ENCODE measurements at regions not wholly inside any gene's neighbourhood (a gene's known extent, or its start where the extent isn't known, plus 50 kb on each side); places are given as distances from the start of the nearest gene placed in this dataset.
"Not testable (repeated sequence)": the region's sequence is repeated elsewhere in the genome, so short reads cannot be mapped to it uniquely, and the experiment has no call there.

DNA sequence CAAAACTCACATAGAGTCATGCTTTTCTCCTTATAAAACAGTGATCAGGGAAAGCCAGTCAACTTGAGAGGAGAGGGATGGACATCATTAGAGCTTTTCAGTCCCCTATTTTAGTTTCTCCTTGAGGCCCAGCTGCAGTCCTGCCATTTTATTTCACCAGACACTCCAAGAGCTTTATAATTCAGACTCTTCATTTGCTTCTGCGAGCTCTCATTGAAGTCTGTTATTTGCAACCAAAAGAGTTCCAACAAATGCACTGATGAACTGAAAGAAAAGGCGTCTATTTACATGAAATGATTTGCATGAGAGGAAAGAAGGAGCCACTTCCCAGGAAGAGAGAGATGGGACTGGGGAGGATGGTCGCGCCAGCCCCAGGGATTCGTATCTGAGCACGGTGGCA lies 86.8 kb downstream of the NDUFA12 start:
- DNase-seq = no peak

DNA sequence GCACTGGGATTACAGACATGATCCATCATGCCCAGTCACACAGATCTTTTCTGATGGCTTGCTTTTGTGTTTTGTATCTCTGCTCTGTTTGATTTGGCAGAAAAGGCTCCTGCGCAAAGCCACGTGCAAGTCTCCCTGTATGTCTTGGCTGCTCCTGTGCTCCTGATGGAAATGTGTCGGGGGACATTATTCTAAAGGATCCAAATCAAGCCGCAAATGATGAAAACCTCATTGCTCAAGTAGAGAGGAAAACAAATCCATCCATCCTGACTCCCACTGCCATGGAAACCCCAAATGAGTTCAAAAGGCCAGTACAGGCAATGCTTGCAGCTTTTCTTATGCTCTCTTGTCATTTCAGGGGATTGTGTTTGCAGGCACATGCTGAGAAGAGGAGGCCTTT lies 93.8 kb downstream of the NDUFA12 start:
- no peak for DNase-seq

GRCh38 chr12:94905749-94906148 lies 97.7 kb downstream of the NDUFA12 start:
- not testable (repeated sequence) for DNase-seq

- DNase-seq = no peak
Observed at GRCh38 chr12:94900496-94900895, 103.0 kb downstream of the NDUFA12 start.

DNA sequence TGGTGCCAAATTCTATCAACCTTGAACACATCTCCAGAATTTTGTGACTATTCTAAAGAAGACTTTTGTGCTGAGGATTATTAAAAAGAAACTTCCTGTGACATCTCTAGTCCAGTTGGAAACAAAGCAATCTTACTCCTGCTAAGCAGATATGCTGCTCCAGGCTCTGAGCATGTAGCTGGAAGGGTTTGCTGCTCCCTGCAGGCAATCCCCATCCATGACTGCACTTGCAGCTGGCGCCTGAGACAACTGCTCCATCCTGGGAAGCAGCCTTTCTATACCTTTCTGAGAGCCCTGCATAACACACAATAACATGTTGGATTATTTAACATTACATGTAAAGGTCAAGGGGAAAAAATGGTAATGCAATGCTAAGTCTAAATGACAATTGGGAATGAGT lies 105.1 kb downstream of the NDUFA12 start:
- no peak for DNase-seq

DNA sequence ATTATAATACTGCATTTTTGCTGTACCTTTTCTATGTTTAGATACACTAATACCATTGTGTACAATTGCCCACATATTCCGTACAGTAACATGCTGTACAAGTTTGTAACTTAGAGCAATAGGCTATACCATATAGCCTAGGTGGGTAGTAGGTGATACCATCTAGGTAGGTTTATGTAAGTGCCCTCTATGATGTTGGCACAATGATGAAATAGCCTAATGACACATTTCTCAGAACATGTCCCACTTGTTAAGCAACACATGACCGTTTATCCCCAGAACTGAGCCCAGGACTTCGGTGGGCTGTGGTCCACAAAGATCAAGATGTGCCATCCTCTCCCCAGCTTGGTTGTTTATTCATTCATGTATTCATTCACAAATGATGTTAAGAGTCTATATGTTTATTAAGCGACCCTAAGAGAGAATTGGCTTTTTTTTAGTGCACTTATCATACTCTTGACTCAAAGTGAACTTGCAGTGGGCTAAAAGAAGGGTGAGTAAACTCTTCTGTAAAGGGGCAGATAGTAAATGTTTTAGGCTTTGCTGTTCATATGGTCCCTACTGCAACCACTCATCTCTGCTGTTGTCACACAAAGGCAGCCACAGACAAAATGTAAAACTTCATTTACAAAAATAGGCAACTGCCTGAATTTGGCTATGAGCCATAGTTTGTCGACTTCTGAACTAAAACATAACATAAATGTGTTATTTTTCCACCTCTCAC lies 110.8 kb downstream of the NDUFA12 start:
- no peak for DNase-seq

GRCh38 chr12:94889445-94890210 lies 113.9 kb downstream of the NDUFA12 start:
- no peak for DNase-seq

DNA sequence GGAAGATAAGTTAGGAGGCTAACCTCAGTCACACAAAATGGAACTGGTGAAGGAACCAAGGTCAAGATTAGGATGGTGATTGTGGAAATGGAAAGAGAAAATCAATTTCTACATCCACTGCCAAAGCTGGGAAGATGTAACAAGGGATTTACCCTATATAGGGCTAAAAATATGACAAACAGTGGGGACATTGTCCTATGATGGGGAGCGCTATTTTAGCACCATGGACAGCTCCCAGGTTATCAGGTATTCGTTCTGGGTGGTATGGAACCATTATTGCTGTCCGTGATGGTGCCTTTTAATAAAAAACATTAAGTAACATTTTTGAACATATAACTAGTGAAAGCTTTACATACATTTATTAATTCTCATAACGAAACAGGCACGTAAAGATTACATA lies 124.0 kb downstream of the NDUFA12 start:
- DNase-seq = no peak

DNA sequence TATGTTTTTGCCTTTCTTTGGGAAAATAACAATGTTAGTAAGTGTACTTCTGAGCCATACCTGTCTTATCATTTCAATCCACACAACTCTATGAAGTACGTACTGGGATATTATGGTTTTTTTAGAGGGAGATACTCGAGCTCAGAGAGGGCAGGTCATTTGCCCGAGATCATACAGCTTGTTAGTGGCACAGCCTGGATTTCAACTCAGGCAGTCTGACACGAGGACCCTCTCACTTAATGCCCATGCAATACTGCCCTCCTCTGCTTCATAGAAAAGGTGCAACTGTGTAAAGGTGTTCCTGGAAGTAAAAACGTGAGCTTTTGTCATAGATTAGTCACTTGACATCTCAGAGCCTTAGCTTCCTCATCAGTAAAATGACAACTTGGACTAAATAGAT lies 128.0 kb downstream of the NDUFA12 start:
- no peak for DNase-seq

GRCh38 chr12:94874518-94875302 lies 128.8 kb downstream of the NDUFA12 start:
- no peak for DNase-seq

- no peak for DNase-seq
Observed at GRCh38 chr12:94873734-94874517, 129.6 kb downstream of the NDUFA12 start.

DNA sequence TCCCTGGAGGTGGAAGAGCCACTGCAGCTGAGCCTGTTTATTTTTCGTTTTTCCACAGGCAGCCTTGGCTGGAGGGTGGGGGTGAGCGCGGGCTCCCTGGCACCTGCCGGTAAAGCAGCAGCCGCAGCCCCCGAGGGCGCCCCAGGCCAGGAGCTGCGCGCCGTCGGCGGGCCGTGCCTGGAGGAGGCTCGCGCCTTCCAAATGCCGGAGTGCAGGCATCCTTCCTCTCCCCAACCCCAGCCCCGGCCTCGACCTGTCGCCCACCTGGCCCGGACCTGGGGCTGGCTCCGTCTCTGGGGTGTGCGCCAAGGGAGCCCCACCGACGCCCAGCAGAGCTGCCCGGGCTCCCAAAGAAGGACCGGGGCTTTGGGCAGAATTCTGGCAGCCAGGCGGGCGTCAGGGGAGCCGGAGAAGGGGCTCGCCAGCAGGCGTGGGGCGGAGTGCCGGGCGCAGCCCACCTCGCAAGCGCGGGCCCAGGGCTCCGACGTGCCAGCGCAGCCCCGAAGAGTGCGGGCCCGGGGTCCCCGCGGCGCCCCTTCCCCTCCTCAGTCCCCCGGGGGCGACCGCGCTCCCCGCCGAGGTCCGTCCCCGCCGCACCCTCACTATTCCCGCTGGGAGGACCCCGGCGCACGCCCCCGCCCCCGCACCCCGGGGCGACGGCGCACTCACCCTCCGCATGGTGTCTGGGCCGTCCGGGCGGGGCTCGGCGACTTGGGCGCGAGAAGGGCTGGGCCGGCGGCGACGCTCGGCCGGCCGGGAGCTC lies 130.3 kb downstream of the NDUFA12 start:
- DNase-seq = no peak

- no peak for DNase-seq
Observed at GRCh38 chr12:94872671-94872970, 130.9 kb downstream of the NDUFA12 start.

DNA sequence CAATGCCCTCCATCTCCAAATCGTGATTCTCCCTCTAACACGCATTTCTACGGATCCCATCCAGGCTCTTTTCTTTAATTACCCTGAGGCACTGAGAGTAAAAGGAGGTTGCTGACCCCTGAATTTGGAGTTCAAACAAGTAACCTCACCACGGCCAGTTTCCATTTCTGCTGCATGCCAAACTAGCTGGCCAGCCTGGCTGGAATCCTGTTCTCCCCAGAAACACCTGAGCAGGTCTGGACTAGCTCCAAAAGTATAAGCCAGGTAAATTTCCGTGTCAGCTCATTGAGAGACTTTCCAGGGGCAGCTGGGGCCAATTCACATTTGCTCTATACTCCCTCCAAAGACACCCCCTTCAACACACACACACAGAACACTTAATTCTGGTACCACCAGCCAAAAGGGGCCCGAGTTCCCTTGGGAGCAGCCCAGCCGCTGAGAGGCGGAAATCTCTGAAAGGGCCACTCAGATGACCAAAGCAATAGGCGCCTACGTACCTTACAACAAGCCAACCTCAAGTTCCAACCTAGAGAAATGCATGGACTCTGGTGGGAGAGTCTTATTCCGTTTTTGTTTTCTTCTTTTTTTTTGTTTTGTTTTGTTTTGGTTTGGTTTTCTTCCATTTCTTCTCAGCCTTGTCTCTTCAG lies 131.4 kb downstream of the NDUFA12 start:
- no peak for DNase-seq

GRCh38 chr12:94870511-94870910 lies 133.0 kb downstream of the NDUFA12 start:
- DNase-seq = no peak

DNA sequence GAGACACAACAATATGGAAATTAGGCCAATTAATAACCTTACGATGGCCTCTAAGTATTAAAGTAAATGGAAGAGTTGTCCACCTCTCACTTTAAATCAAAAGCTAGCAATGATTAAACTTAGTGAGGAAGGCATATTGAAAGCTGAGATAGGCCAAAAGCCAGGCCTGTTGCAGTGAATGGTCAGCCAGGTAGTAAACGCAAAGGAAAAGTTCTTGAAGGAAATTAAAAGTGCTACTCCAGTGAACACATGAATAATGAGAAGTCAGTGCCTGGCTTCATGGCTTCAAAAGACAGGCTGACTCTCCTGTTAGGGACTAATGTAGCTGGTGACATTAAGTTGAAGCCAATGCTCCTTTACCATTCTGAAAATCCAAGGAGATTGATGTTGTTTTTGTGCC lies 135.3 kb downstream of the NDUFA12 start:
- DNase-seq = no peak

- DNase-seq = no peak
Observed at GRCh38 chr12:94867066-94867855, 136.2 kb downstream of the NDUFA12 start.

DNA sequence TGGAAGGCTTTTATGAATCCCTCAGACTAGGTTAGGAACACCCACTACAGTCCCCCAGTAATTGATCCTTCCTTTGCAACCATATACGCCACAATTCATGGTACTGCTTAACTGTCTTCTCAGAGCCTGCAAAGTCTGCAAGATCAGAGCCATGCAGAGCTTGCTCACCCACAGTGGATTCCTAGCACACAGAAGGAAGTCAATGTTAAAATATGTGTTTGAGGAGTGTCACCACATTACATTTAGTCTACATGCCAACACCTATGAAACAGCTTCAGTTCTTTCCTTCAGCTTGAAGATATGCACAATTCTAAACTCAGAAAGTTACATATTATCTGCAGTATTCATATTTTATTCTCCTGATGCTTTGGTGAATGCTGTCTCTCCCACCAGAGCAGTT lies 138.5 kb downstream of the NDUFA12 start:
- no peak for DNase-seq

DNA sequence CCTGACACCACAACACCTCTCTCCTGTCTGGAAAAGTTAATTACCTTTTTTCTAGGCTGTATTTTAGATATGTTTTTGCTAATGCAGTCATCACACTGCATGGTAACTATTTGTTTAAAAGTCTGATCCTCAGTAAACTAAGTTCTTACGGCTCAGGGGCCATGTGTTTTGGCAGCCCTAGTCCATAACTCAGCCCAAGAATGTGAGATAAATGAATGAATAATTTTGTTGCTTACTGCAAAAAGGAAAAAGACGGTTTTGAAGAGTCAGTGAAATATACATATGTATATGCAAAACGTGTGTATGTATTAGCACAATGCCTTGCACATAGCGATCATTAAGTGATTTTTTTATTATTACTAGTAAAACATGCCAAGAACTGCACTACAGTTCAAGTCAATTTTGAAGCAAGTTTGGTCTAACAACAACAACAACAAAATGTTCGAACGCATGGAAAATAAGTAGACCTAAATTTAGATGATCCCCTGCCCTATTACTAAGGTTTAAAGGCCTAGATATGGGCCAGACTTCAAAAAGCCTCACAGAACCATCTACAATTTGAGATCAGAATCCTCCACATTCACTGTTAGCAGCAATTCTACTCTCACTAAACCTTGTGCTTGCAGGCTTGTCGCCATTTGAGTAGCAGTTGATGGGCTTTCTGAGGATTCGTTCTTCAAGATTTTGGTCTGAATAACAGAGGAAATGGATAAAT lies 140.0 kb downstream of the NDUFA12 start:
- no peak for DNase-seq

DNA sequence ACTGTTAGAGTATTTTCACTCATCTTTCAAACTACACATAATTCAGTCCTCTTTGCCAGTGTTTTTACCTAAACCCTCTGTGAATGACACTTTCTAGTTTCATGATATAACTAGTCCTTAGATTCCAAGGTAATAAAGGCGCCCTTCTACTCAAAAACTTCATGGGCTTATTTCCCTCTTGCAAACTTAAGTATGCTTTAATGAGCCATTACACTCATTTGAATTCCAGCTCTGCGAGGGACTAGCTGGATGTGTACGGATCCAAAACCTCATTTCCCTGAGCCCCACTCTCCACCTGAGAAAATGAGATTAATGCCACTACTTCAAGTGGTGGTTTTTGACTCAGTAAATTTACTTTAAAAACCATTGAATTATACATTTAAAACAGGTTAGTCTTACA lies 141.1 kb downstream of the NDUFA12 start:
- no peak for DNase-seq
